ENCODE measurements at regions not wholly inside any gene's neighbourhood (a gene's known extent, or its start where the extent isn't known, plus 50 kb on each side); places are given as distances from the start of the nearest gene placed in this dataset.

DNA sequence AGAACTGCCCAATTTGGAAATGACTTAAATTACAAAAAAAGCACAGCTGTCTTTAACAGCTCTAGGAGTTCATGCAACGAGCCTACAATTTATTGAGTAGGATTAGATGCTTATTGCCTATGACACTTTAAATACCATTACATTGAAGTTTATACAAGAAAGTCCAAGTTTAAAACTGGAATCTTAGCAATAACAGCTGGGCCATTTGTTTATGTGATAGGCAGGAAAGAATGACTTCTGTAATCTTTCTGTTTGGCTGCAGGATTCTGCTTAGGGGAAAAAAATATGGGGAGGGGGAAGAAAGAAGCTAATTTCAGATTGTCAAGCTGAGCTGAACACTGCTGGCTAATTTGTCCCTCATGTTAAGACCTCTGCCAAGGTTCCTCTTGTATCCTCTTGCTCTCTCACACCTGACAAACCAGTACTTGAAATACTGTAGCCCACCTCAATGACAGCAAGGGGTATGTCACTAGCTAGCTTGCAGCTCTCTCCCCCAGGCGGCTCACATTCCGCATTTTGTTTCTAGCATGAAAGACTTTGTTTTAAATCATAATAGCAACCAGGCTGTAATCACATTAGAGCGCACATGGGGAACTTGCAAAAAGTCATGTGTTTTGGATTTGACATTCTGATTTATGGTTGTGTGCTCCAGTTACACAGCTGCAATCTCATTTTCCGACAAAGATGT lies 384.8 kb downstream of the BMP4 start:
- TF ChIP-seq, protein P1, sequence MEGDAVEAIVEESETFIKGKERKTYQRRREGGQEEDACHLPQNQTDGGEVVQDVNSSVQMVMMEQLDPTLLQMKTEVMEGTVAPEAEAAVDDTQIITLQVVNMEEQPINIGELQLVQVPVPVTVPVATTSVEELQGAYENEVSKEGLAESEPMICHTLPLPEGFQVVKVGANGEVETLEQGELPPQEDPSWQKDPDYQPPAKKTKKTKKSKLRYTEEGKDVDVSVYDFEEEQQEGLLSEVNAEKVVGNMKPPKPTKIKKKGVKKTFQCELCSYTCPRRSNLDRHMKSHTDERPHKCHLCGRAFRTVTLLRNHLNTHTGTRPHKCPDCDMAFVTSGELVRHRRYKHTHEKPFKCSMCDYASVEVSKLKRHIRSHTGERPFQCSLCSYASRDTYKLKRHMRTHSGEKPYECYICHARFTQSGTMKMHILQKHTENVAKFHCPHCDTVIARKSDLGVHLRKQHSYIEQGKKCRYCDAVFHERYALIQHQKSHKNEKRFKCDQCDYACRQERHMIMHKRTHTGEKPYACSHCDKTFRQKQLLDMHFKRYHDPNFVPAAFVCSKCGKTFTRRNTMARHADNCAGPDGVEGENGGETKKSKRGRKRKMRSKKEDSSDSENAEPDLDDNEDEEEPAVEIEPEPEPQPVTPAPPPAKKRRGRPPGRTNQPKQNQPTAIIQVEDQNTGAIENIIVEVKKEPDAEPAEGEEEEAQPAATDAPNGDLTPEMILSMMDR (IDR thresholded peaks at IDR 0.05; ENCODE audit: insufficient read depth, low read length, missing control alignments) = no peak
- POLR2A ChIA-PET = no interaction called here
- no peak for DNase-seq (ENCODE audit: low read depth, low spot score)
- no peak overlapping the region for H3K4me3 ChIP-seq (ENCODE audit: low read depth, low read length)
- CTCF ChIA-PET = interaction anchor here (1.1 to 1.7 kb wide), 2 partner anchors 32 to 34 kb away, joined by 3 to 6 read pairs; no protein-coding TSS in a partner anchor

DNA sequence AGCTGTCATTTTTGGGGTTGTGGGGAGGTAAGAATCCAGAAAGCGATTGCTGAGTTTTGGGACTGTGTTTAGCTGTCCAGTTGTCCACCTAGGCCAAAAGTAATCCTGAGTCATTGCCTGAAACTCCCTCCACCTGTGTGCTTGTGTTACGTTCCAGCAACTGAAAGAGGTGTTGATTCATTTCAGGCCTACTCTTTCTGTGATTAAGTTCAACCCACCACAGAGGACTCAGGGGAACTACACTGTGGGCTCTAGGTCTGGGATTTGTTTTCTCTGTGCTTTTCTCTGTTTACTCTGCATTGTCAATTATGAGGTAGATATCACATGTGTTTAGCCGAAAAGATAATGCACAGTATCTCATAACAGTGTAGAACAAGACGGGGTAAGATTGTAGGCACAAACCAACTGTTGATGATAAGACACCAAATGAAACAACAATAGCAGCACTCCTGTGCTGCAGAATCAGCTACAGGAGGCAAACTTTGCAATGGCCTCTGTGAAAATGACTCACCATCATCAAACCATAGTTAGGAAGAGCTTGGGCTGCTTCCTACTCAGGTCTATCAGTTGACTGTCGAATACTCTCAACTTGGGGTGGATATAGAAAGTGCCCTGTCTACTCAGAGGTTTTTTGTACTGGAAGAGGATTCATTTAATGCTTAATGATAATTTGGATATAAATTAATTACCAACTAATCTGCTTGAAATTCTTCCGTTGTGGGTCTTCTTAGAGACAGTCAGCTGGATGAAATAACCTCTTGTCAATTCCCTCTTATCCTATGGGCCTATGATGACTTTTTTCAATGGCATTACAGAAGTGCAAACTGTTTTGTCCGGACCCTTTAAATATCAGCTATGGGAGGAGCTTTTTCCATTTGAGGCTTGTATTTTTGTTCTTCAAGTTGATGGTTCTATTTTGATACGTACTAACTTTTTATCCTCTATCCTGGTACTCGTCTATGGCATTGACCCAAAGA lies 385.9 kb downstream of the BMP4 start:
- H3K4me3 ChIP-seq (ENCODE audit: low read depth, low read length) = no peak overlapping the region
- TF ChIP-seq, protein P1 (IDR thresholded peaks at IDR 0.05; ENCODE audit: insufficient read depth, low read length, missing control alignments) = no peak
- ChIA-PET POLR2A (no interaction called here), CTCF (interaction anchor here (0.8 to 1.7 kb wide), 3 partner anchors 16 to 32 kb away, joined by 3 to 6 read pairs (median 3); no protein-coding TSS in a partner anchor)
- DNase-seq (ENCODE audit: low read depth, low spot score) = no peak

DNA sequence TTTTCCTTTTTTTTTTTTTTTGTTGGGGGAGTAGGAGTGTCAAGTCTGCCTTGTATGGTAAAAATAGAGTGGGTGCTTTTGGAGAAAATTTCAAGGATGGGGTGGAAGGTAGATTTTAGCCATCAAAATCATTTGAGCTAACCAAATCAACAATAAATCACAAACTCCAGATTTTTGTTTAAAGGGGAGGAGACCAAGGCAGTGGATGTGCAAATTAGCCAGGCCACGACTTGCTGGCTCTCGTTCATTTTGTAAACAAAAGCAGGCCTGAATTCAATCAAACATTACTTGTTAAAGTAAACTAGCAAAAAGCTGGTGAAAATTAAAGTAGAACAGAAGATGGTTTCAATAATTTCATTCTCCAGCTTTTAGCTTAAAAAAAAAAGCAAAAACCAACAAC lies 387.2 kb downstream of the BMP4 start:
- TF ChIP-seq, protein P1 (IDR thresholded peaks at IDR 0.05; ENCODE audit: insufficient read depth, low read length, missing control alignments) = no peak
- DNase-seq (ENCODE audit: low read depth, low spot score) = no peak
- ChIA-PET POLR2A (no interaction called here), CTCF (interaction anchor here (0.8 kb wide), 1 partner anchor 18 kb away, joined by 3 read pairs; no protein-coding TSS in a partner anchor)
- no peak overlapping the region for H3K4me3 ChIP-seq (ENCODE audit: low read depth, low read length)

DNA sequence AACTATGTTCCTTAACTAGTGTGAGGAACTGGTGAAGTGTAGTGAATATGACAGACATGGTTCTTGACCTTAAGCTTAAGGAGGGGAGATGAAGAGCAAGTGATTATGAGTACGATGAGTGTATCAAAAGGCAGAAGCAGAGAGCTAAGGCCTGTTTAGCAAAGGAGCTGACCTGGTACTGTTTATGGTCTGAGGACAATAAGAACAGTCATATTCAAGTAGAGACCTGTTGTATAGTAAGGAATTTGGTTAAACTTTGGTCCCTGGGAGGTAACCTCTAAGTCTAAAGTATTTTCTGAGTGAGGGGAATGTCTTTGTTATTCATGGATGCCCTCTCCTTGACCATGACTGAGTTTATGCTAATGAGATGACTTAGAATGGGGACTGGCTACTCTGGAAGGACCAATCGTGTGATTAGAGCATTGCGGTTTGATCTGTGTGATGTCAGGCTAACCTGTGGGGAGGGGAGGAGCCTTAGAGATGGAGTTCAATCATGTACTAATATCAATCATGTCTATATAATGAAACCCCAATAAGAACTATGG lies 389.3 kb downstream of the BMP4 start:
- TF ChIP-seq, protein P1 (IDR thresholded peaks at IDR 0.05; ENCODE audit: insufficient read depth, low read length, missing control alignments) = no peak
- DNase-seq (ENCODE audit: low read depth, low spot score) = no peak
- no peak overlapping the region for H3K4me3 ChIP-seq (ENCODE audit: low read depth, low read length)
- POLR2A ChIA-PET = no interaction called here
- CTCF ChIA-PET = no interaction called here

DNA sequence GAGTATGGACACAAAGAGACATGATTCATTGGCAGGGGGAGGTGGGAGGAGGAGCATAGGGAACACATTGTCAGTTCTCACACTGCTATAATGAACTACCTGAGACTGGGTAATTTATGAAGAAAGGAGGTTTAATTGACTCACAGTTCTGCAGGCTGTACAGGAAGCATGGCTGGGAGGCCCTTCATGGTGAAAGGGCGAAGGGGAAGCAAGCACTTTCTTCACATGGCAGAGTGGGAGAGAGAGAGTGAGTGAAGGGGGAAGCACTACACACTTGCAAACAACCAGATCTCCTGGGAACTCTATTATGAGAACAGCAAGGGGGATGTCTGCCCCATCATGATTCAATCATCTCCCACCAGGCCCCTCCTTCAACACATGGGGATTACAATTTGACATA lies 391.8 kb downstream of the BMP4 start:
- TF ChIP-seq, protein P1 (IDR thresholded peaks at IDR 0.05; ENCODE audit: insufficient read depth, low read length, missing control alignments) = no peak
- CTCF ChIA-PET = no interaction called here
- DNase-seq (ENCODE audit: low read depth, low spot score) = no peak
- no peak overlapping the region for H3K4me3 ChIP-seq (ENCODE audit: low read depth, low read length)
- POLR2A ChIA-PET = no interaction called here

DNA sequence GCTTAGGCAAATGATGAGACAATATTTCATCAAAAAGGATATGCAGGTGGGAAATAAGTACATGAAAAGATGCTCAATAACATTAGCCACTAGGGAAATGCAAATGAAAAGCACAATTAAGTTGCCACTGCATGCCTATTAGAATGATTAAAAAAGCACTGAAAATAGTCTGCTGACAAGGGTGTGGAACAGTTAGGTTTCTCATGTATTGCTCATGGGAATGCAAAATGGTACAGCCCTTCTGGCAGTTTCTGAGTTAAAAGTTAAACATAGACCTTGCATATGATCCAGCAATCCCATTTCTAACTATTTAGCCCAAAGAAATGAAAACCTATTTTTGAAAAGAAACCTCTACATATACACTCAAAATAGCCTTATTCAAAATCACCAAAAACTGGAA lies 393.0 kb downstream of the BMP4 start:
- CTCF ChIA-PET = no interaction called here
- H3K4me3 ChIP-seq (ENCODE audit: low read depth, low read length) = no peak overlapping the region
- no peak for DNase-seq (ENCODE audit: low read depth, low spot score)
- TF ChIP-seq, protein P1 (IDR thresholded peaks at IDR 0.05; ENCODE audit: insufficient read depth, low read length, missing control alignments) = no peak
- POLR2A ChIA-PET = no interaction called here
